8988T (cell line): ENCODE measurements at regions not wholly inside any gene's neighbourhood (a gene's known extent, or its start where the extent isn't known, plus 50 kb on each side); places are given as distances from the start of the nearest gene placed in this dataset.

Experiments
- DNase-seq: peaks from one replicate; pipeline ENCODE4 v3.0.0; 2011

DNA sequence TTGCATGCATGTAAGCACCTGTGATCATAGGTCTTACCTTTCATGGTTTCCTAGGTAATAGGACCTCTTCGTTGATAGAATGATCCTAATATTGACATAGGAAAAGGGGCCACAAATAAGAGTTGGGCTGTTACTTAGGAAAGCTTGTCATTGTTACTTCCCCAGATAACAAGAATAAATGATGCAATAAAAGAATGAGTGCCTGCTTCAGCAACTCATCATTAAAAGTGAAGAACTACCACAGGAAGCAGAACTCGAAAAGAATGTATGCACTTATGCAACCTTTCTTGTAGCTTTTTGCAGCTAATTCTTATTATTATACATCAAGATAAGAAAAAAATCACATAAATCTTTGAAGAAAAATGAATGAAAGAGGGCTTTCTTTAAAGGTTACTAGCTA lies 548.6 kb downstream of the LTN1 start:
- DNase-seq, result no peak

DNA sequence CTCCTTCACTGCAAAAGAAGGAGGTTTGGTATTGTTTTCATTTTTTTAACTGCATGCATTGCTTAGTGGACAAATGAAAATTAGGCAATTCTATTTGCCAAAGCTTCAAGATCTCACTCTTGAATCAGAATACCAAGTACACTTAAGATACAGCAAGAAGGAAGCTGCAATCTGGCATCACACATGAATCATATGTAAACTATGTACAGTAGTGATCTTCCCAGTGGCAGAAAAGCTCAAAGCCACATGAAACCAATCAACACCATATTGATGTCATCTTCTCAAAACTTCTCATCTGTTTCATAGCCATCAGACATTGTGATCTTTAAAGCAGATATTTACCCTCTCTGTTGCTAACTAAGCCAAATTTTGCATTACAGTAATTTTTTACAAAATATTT lies 550.1 kb downstream of the LTN1 start:
- DNase-seq, result no peak

GRCh38 chr21:28442085-28442484 lies 550.6 kb downstream of the LTN1 start:
- no peak for DNase-seq

DNA sequence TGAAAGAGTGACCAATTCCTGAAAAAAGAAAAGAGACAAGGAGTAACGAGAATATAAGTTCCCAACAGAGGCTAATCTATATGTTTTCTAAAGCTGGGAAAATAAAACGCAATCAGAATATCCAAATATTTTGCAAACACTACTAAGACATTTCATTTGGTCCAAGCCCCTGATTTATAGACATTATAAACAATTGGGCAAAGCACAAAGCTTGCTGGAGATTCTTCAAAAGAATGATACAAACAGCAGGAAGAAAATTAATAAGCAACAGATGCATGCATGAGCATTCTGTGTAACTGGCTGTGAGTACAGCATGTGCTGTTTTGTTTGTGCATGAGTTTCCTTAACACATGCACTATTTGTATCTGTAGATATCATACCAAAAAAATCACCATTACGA lies 552.9 kb downstream of the LTN1 start:
- DNase-seq, result no peak

- DNase-seq, result no peak
These were observed 553.4 kb downstream of the LTN1 start for GRCh38 chr21:28439251-28439650.

DNA sequence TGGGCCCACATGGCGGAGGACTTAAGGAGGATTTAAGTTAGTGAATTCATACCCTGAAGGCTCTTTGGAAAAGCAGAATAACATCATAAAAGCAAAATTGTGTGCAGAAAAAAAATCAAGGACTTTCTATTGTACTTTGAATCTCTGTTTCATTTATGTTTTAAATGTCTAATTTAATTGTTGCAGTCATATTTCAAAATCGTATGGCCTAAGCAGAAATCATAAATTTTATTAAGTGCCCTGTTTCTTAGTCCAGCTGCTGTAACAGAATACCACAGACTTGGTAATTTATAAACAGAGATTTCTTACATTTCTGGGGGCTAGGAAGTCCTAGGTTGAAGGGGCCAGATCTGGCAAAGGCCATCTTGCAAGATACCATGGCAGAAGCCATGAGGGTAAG lies 555.6 kb downstream of the LTN1 start:
- DNase-seq, result no peak

DNA sequence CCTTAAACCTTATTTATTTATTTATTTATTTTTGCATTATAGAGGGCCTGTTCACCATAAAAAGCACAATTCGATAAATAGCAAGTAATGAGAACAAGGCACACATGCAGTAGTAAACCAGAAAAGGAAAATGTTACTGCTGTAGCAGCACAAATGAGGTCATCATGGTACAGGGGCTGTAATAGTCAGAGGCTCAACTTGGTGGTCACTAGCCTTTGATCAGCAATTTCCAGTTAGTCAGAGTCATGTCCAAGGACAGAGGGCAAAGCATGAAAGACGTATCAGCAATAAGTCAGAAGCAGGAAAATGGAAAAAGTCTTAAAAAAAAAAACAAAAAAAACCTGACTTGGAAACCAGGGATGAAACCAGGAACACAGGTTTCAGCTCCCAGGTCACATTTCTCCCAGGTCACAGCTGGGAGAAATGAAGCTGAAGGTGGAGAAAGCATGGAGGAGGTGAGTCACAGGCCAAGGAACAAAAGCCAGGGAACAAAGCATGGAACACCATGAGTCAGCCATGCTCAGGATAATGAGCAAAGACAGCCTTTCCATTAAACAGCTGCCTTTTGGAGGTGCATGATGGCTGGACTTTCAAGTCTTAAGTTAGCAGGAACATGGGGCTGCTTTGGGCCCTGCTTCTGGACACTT lies 556.3 kb downstream of the LTN1 start:
- DNase-seq, result no peak

- no peak for DNase-seq
These were observed 561.0 kb downstream of the LTN1 start for GRCh38 chr21:28431527-28432200.

GRCh38 chr21:28431022-28431421 lies 561.7 kb downstream of the LTN1 start:
- no peak for DNase-seq

DNA sequence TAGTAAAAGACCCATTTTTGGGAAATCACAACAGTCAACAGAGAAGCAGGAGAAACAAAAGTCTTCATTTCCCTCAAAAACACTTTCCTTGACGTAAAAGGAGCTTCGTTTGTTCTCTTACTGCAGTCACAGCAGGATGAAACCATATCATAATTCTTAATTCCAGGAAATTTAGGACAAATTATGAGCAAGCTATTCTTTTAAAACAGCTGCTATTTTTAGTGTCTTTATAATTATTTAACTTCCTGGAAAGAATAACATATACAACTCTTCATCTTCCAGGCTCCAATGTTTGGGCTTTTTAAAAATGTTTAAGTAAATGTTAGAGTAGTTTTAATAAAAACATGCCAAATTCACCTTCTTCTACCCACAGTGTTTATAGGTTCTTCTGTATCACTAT lies 563.5 kb downstream of the LTN1 start:
- DNase-seq, result no peak

GRCh38 chr21:28427394-28428022 lies 565.2 kb downstream of the LTN1 start:
- DNase-seq, result no peak

DNA sequence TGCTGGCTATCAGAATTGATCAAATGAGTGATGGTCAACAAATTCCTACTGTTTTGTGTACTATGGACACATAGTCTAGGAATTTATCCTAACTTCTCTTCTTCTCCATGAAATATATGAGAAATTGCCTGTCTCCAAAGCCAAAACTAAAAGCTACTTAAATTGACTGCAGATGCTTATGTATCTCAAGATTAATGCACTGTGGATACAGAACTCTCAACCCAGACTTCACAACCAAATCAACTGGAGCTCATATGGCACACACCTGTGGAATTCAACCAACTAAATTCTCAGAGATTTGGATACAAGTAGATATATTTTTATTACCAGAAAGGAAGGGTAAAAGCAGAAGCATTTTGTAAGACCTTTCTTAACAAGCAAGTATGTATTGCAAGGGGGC lies 566.1 kb downstream of the LTN1 start:
- DNase-seq, result no peak

GRCh38 chr21:28423521-28424190 lies 569.0 kb downstream of the LTN1 start:
- no peak for DNase-seq

- no peak for DNase-seq
These were observed 570.8 kb downstream of the LTN1 start for GRCh38 chr21:28421716-28422524.

GRCh38 chr21:28419811-28420210 lies 572.9 kb downstream of the LTN1 start:
- DNase-seq, result no peak

GRCh38 chr21:28418726-28419514 lies 573.8 kb downstream of the LTN1 start:
- no peak for DNase-seq

DNA sequence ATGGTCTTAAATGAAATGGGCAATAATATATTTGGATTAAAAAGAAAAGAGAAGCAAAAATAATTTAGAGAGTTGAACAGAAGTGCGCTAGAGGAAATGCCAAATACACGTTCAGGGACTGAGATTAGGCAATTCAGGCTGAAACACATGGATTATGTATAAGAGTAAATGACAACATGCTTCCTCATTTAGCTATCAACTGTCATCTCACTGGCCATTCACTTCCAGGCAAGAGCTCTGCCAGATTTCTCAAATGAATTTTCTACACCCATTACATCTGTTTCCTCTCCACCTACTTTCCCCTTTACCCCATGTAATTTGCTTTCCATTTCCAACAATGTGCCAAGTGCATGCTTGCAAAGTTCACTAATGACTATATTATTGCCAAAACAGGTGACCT lies 582.4 kb downstream of the LTN1 start:
- no peak for DNase-seq

DNA sequence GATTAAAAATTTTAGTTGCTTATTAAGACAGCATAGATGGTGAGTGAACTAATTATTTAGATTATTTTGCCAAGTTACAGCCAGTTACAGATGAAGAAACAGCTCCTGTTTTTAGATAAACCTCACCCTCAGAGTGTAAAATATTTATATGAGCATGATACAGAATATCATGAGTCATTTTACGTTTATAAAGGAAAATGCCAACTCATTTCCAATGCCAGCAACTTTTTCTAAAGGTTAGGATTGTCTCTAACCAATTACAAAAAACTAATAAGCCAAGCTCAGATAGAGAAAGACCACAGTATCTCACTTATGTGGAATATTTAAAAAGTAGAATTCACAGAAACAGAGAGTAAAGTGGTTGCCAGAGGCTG lies 590.1 kb downstream of the LTN1 start:
- no peak for DNase-seq

DNA sequence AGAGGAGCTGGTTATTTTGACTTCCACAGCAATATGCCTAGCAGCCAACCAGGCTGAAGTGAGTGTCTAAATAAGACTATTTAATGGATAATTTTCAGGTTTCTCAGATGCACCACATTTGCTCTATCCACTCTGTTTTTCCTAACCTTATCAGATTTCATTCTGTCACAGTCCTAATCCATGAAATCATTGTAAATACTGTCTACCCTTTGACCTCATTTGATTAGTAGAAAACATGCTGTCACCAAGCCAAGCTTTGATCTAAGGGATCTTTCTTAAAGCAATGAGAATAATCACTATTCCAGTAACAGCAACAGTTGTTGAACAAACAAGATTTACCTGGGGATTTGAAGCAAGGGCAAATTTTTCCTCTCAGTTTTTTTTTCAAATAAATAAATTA lies 595.6 kb downstream of the LTN1 start:
- DNase-seq, result no peak

- no peak for DNase-seq
These were observed 596.3 kb downstream of the LTN1 start for GRCh38 chr21:28396421-28396820.

DNA sequence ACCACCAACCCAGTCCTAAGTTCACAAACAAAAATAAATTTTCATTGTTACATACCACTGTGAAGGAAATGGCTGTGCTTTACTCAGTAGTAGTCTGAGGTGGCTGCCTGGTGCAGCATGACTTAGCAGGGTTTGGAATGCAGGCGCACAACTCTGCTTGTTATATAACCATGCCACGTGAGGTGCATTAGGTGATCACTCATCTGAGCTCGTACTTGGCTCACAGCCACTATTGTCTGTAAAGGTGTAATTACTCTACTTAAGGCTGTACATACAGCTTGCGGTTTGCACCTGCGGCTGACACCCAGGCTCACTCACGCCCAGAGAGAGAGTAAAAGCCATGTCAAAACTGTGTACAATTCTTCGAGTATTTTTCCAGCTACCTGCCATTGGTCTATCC lies 599.4 kb downstream of the LTN1 start:
- no peak for DNase-seq
